IMR-90 (cell line): ENCODE measurements at regions not wholly inside any gene's neighbourhood (a gene's known extent, or its start where the extent isn't known, plus 50 kb on each side); places are given as distances from the start of the nearest gene placed in this dataset.

Source experiments
- ATAC-seq: fragments of 200-7000 bp; cut with Tn5 transposase; 2 replicates; pipeline ENCODE4 v1.9.1; 2020; ENCODE audit warnings: low read depth, mild to moderate bottlenecking, moderate library complexity
- BruUV-seq: library from RNA; stranded (reverse); fragments of 400-500 nt; replicated peaks from 2 replicates; lab custom pipeline; 2021; lab: Mats Ljungman, UMichigan
- CTCF ChIA-PET: fragments of 300-600 bp; formaldehyde crosslinking; extraction: SDS; loops from one replicate; lab custom pipeline; 2021; ENCODE audit warnings: antibody characterized with exemption; lab: Yijun Ruan, JAX
- POLR2A ChIA-PET: fragments of 300-600 bp; sonication (Branson Sonifier 250); formaldehyde crosslinking; loops from one replicate; lab custom pipeline; 2022; ENCODE audit warnings: antibody characterized with exemption; ENCODE audit not compliant: unreplicated experiment; lab: Charles Lee
- DNase-seq: peaks from one replicate; pipeline ENCODE4 v3.0.0; 2013
- H2AFZ ChIP-seq: replicated peaks from 2 replicates; pipeline ENCODE3; 2013; ENCODE audit warnings: low read length, mild to moderate bottlenecking; ENCODE audit not compliant: poor library complexity
- H2AK5ac ChIP-seq: 2 replicates; pipeline ENCODE4 v1.6.1; 2013; ENCODE audit warnings: low read depth, low read length, inconsistent platforms
- H2AK9ac ChIP-seq: replicated peaks from 2 replicates; pipeline ENCODE3; 2013; ENCODE audit warnings: mild to moderate bottlenecking, low read depth, low read length, moderate library complexity; ENCODE audit not compliant: poor library complexity
- H2BK120ac ChIP-seq: 2 replicates; pipeline ENCODE4 v1.6.1; 2013; ENCODE audit warnings: low read depth, low read length, inconsistent platforms
- H2BK15ac ChIP-seq: 3 replicates; pipeline ENCODE4 v1.6.1; 2013; ENCODE audit warnings: low read depth, low read length, inconsistent platforms
- H2BK20ac ChIP-seq: 2 replicates; pipeline ENCODE4 v1.6.1; 2013; ENCODE audit warnings: low read depth, mild to moderate bottlenecking, inconsistent platforms, low read length, moderate library complexity
- H2BK5ac ChIP-seq: 2 replicates; pipeline ENCODE4 v1.6.1; 2013; ENCODE audit warnings: mild to moderate bottlenecking, low read depth, low read length, inconsistent platforms; ENCODE audit not compliant: poor library complexity, severe bottlenecking
- H3K14ac ChIP-seq: replicated peaks from 2 replicates; pipeline ENCODE4 v1.6.1; 2013; ENCODE audit warnings: low read depth, low read length, inconsistent platforms
- H3K18ac ChIP-seq: 2 replicates; pipeline ENCODE4 v1.6.1; 2013; ENCODE audit warnings: low read depth, low read length, control low read depth
- H3K23ac ChIP-seq: 2 replicates; pipeline ENCODE4 v1.6.1; 2013; ENCODE audit warnings: low read depth, low read length, inconsistent platforms
- H3K27ac ChIP-seq: 2 replicates; pipeline ENCODE4 v1.5.1; 2013; ENCODE audit warnings: mild to moderate bottlenecking, control low read depth, low read length; ENCODE audit not compliant: insufficient read depth
- H3K27me3 ChIP-seq: 2 replicates; pipeline ENCODE4 v1.6.1; 2013; ENCODE audit warnings: low read length; ENCODE audit not compliant: control insufficient read depth, insufficient read depth
- H3K36me3 ChIP-seq: 2 replicates; pipeline ENCODE4 v1.6.1; 2013; ENCODE audit warnings: low read length, mixed read lengths; ENCODE audit not compliant: control insufficient read depth, insufficient read depth
- H3K4ac ChIP-seq: 2 replicates; pipeline ENCODE4 v1.6.1; 2013; ENCODE audit warnings: low read depth, low read length, inconsistent platforms
- H3K4me1 ChIP-seq: 2 replicates; pipeline ENCODE4 v1.6.1; 2013; ENCODE audit warnings: low read length, mixed read lengths; ENCODE audit not compliant: control insufficient read depth, insufficient read depth
- H3K4me2 ChIP-seq: 2 replicates; pipeline ENCODE4 v1.6.1; 2013; ENCODE audit warnings: low read depth, mild to moderate bottlenecking, control low read depth, low read length, moderate library complexity
- H3K4me3 ChIP-seq: 2 replicates; pipeline ENCODE4 v1.5.1; 2013; ENCODE audit warnings: low read depth, mild to moderate bottlenecking, control low read depth, low read length, moderate library complexity; ENCODE audit not compliant: insufficient read depth
- H3K56ac ChIP-seq: 2 replicates; pipeline ENCODE4 v1.6.1; 2013; ENCODE audit warnings: low read length, inconsistent platforms; ENCODE audit not compliant: insufficient read depth; ENCODE audit errors: extremely low read depth
- H3K79me1 ChIP-seq, 2 experiments: 2 replicates each; pipeline ENCODE4 v1.6.1; 2013; ENCODE audit warnings: low read length in 2 of 2, inconsistent platforms in 1 of 2, low read depth in 1 of 2
- H3K9ac ChIP-seq: 2 replicates; pipeline ENCODE4 v1.6.1; 2013; ENCODE audit warnings: low read depth, low read length, control low read depth
- H3K9me1 ChIP-seq: 2 replicates; pipeline ENCODE4 v1.6.1; 2013; ENCODE audit warnings: low read length, inconsistent platforms; ENCODE audit not compliant: insufficient read depth
- H3K9me3 ChIP-seq: 2 replicates; pipeline ENCODE4 v1.6.1; 2013; ENCODE audit warnings: low read length; ENCODE audit not compliant: control insufficient read depth, insufficient read depth
- H4K20me1 ChIP-seq: 2 replicates; pipeline ENCODE4 v1.6.1; 2013; ENCODE audit warnings: low read length, inconsistent platforms; ENCODE audit not compliant: insufficient read depth
- H4K5ac ChIP-seq: 2 replicates; pipeline ENCODE4 v1.6.1; 2013; ENCODE audit warnings: mild to moderate bottlenecking, low read depth, low read length, control low read depth
- H4K8ac ChIP-seq, 2 experiments: 2 replicates each; pipeline ENCODE4 v1.6.1; 2013; ENCODE audit warnings: low read depth in 2 of 2, low read length in 2 of 2, control low read depth in 1 of 2, inconsistent platforms in 1 of 2
- H4K91ac ChIP-seq: 2 replicates; pipeline ENCODE4 v1.6.1; 2013; ENCODE audit warnings: low read depth, low read length, inconsistent platforms; ENCODE audit not compliant: insufficient read depth
- BHLHE40 ChIP-seq: fragments of 150-350 bp; IDR thresholded peaks from 2 replicates; pipeline ENCODE4 v1.6.1; 2016; ENCODE audit warnings: mild to moderate bottlenecking, low read depth, low read length
- CEBPB ChIP-seq: IDR thresholded peaks from 2 replicates; pipeline ENCODE4 v1.6.1; 2012; ENCODE audit warnings: low read depth, low read length, improper control_type of control experiment
- CHD1 ChIP-seq: IDR thresholded peaks from 2 replicates; pipeline ENCODE4 v1.6.1; 2012; ENCODE audit warnings: low read depth, low read length, improper control_type of control experiment
- FOS ChIP-seq: fragments of 150-350 bp; IDR thresholded peaks from 2 replicates; pipeline ENCODE4 v1.6.1; 2016; ENCODE audit warnings: low read depth, low read length
- MAZ ChIP-seq: IDR thresholded peaks from 2 replicates; pipeline ENCODE4 v1.6.1; 2012; ENCODE audit warnings: low read depth, mild to moderate bottlenecking, low read length, improper control_type of control experiment, moderate library complexity, borderline replicate concordance
- MXI1 ChIP-seq: IDR thresholded peaks from 2 replicates; pipeline ENCODE4 v1.6.1; 2012; ENCODE audit warnings: low read depth, mild to moderate bottlenecking, low read length, moderate library complexity, borderline replicate concordance
- NFE2L2 ChIP-seq: fragments of 150-350 bp; IDR thresholded peaks from 2 replicates; pipeline ENCODE4 v1.6.1; 2016; ENCODE audit warnings: low read depth, mild to moderate bottlenecking, low read length
- POLR2A ChIP-seq: IDR thresholded peaks from 2 replicates; pipeline ENCODE4 v1.6.1; 2012; ENCODE audit warnings: mild to moderate bottlenecking, low read depth, low read length
- RAD21 ChIP-seq: IDR thresholded peaks from 2 replicates; pipeline ENCODE4 v1.6.1; 2012; ENCODE audit warnings: low read length, improper control_type of control experiment
- RCOR1 ChIP-seq: IDR thresholded peaks from 2 replicates; pipeline ENCODE4 v1.6.1; 2012; ENCODE audit warnings: mild to moderate bottlenecking, low read length, improper control_type of control experiment; ENCODE audit not compliant: insufficient replicate concordance
- RFX5 ChIP-seq: IDR thresholded peaks from 2 replicates; pipeline ENCODE4 v1.8.0; 2012; ENCODE audit warnings: low read depth, mild to moderate bottlenecking, low read length, moderate library complexity
- SMC3 ChIP-seq: fragments of 150-350 bp; IDR thresholded peaks from 2 replicates; pipeline ENCODE4 v1.6.1; 2016; ENCODE audit warnings: low read depth, mild to moderate bottlenecking, antibody characterized with exemption, low read length, moderate library complexity
- WGBS, 2 experiments: methylation state at CpG; one replicate each; pipeline versions ENCODE4 v1.1.5 to v1.1.7; 2013; ENCODE audit warnings: missing lambda C conversion rate in 2 of 2; ENCODE audit not compliant: insufficient read length in 1 of 2; ENCODE audit errors: extremely low coverage in 2 of 2; 5-methylcytosine and 5-hydroxymethylcytosine counted together
- dilution Hi-C: fragments of 300-500 bp; cut with HindIII; formaldehyde crosslinking; loops from one replicate; pipeline ENCODE4 v1.14.3; 2018; ENCODE audit warnings: low sequenced_read_pairs; ENCODE audit not compliant: unreplicated experiment
- in situ Hi-C: fragments of 300-500 bp; cut with MboI; formaldehyde crosslinking; loops from 3 replicates; pipeline ENCODE4 v1.14.3; 2019; ENCODE audit warnings: low sequenced_read_pairs, inconsistent platforms, mixed read lengths
- intact Hi-C: fragments of 100-400 bp; cut with micrococcal nuclease; formaldehyde crosslinking; loops from 2 replicates; pipeline ENCODE4 v1.10.0; 2022
- TF ChIP-seq, protein P1 (sequence below): fragments of 150-350 bp; IDR thresholded peaks from 2 replicates; pipeline ENCODE4 v1.6.1; 2016; ENCODE audit warnings: low read depth, mild to moderate bottlenecking, low read length, moderate library complexity, borderline replicate concordance
- TF ChIP-seq, protein P2 (sequence below): conservative IDR thresholded peaks from 2 replicates; pipeline ENCODE4 v1.5.1; 2012; ENCODE audit warnings: mild to moderate bottlenecking, low read depth, low read length, improper control_type of control experiment

DNA sequence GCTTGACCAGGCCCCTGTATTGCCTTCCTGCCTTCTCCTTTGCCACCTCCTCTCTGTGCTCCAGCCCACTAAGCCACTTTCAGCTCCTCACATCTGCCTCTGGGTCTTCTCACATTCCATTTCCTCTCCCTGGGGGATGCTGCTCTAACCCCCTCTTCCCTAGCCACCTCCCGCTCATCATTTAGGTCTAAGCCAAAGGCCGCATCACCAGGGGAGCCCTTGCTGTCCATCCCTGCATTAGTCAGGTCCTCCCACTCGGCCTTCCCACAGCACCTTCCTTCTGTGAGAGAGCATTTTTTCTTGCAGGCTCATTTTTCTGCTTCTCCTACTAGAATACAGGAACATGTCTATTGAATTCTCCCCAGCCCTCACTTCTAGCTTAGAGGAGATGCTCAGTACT, 72.6 kb upstream of the GALNT10 start:
- Histone ChIP-seq H4K20me1 (no peaks in the 10 kb centered on the region), H3K36me3 (no peaks in the 10 kb centered on the region), H2BK120ac (no peak overlapping the region), H4K8ac (no peak overlapping the region), H3K18ac (no peak overlapping the region), H3K79me1 (no peaks in the 10 kb centered on the region), H3K23ac (no peak overlapping the region), H3K4ac (no peak overlapping the region), H3K56ac (no peak overlapping the region), H2AK5ac (no peak overlapping the region), H3K4me2 (no peak overlapping the region), H3K27ac (no peak overlapping the region), H3K27me3 (peaks cover 3% of the 10 kb centered on the region), H2BK5ac (no peak overlapping the region), H2AFZ (no peak overlapping the region), H3K9ac (no peak overlapping the region), H3K14ac (no peak overlapping the region), H3K4me3 (no peak overlapping the region), H4K5ac (no peak overlapping the region), H2BK15ac (no peak overlapping the region), H3K9me3 (no peaks in the 10 kb centered on the region), H4K91ac (no peak overlapping the region), H3K4me1 (no peaks in the 10 kb centered on the region), H2AK9ac (no peak overlapping the region), H3K9me1 (0 out of 2 replicates have a peak, but pooled peaks cover 4% of the 10 kb centered on the region), H2BK20ac (no peak overlapping the region)
- no peak for DNase-seq
- intact Hi-C loops = no loop called here
- dilution Hi-C loops = no loop called here
- POLR2A ChIA-PET = no interaction called here
- ATAC-seq = no peak
- BruUV-seq = no TSS peak
- CTCF ChIA-PET = no interaction called here
- in situ Hi-C loops = no loop called here
- WGBS, 2 experiments = no CpG with 5 or more reads among the region's 3 CpGs
- TF ChIP-seq SMC3 = no peak
- no peak for TF ChIP-seq NFE2L2
- TF ChIP-seq RCOR1 = no peak
- TF ChIP-seq, protein P1, sequence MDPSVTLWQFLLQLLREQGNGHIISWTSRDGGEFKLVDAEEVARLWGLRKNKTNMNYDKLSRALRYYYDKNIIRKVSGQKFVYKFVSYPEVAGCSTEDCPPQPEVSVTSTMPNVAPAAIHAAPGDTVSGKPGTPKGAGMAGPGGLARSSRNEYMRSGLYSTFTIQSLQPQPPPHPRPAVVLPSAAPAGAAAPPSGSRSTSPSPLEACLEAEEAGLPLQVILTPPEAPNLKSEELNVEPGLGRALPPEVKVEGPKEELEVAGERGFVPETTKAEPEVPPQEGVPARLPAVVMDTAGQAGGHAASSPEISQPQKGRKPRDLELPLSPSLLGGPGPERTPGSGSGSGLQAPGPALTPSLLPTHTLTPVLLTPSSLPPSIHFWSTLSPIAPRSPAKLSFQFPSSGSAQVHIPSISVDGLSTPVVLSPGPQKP = no peak
- TF ChIP-seq, protein P2, sequence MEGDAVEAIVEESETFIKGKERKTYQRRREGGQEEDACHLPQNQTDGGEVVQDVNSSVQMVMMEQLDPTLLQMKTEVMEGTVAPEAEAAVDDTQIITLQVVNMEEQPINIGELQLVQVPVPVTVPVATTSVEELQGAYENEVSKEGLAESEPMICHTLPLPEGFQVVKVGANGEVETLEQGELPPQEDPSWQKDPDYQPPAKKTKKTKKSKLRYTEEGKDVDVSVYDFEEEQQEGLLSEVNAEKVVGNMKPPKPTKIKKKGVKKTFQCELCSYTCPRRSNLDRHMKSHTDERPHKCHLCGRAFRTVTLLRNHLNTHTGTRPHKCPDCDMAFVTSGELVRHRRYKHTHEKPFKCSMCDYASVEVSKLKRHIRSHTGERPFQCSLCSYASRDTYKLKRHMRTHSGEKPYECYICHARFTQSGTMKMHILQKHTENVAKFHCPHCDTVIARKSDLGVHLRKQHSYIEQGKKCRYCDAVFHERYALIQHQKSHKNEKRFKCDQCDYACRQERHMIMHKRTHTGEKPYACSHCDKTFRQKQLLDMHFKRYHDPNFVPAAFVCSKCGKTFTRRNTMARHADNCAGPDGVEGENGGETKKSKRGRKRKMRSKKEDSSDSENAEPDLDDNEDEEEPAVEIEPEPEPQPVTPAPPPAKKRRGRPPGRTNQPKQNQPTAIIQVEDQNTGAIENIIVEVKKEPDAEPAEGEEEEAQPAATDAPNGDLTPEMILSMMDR = no peak
- no peak for TF ChIP-seq CHD1
- no peak for TF ChIP-seq BHLHE40
- no peak for TF ChIP-seq MAZ
- no peak for TF ChIP-seq RAD21
- TF ChIP-seq FOS = no peak
- TF ChIP-seq RFX5 = no peak
- TF ChIP-seq POLR2A = no peak
- TF ChIP-seq CEBPB = no peak
- no peak for TF ChIP-seq MXI1
